PC-9 (cell line): ENCODE measurements at regions not wholly inside any gene's neighbourhood (a gene's known extent, or its start where the extent isn't known, plus 50 kb on each side); places are given as distances from the start of the nearest gene placed in this dataset.

Experiments used
- CTCF ChIP-seq: fragments of 200-600 bp; sonication (generic); conservative IDR thresholded peaks from 2 replicates; pipeline ENCODE4 v1.6.1; 2017; ENCODE audit warnings: mixed run types, antibody characterized with exemption, mild to moderate bottlenecking, moderate library complexity
- EZH2 ChIP-seq: fragments of 200-600 bp; sonication (generic); IDR thresholded peaks from 2 replicates; pipeline ENCODE4 v1.8.0; 2017; ENCODE audit warnings: antibody characterized with exemption, low read depth

- TF ChIP-seq CTCF (no peak), EZH2 (no peak)
Measured at GRCh38 chr15:38053776-38054175, 119.3 kb downstream of the TMCO5A start.
